GM19238 (cell line): ENCODE measurements at regions not wholly inside any gene's neighbourhood (a gene's known extent, or its start where the extent isn't known, plus 50 kb on each side); places are given as distances from the start of the nearest gene placed in this dataset.

Experiments used
- DNase-seq: peaks from one replicate; pipeline ENCODE4 v3.0.0; 2011; ENCODE audit warnings: low spot score; ENCODE audit not compliant: insufficient read length

- no peak for DNase-seq
Measured at GRCh38 chr4:163582703-163583102, 88.2 kb downstream of the TMA16 start.

- no peak for DNase-seq
Measured at GRCh38 chr4:163587867-163588266, 93.4 kb downstream of the TMA16 start.

- DNase-seq, result no peak
Measured at GRCh38 chr4:163588532-163588931, 94.0 kb downstream of the TMA16 start.

GRCh38 chr4:163590103-163590502 is 95.6 kb downstream of the TMA16 start:
- DNase-seq, result no peak

- no peak for DNase-seq
Measured at GRCh38 chr4:163590619-163591264, 96.3 kb downstream of the TMA16 start.

GRCh38 chr4:163591614-163592020 is 97.1 kb downstream of the TMA16 start:
- DNase-seq, result no peak

- no peak for DNase-seq
Measured at GRCh38 chr4:163592212-163592611, 97.7 kb downstream of the TMA16 start.

GRCh38 chr4:163595580-163595979 is 101.1 kb downstream of the TMA16 start:
- no peak for DNase-seq

- no peak for DNase-seq
Measured at GRCh38 chr4:163598028-163598427, 103.5 kb downstream of the TMA16 start.

- DNase-seq, result no peak
Measured at GRCh38 chr4:163598489-163598888, 104.0 kb downstream of the TMA16 start.

- no peak for DNase-seq
Measured at GRCh38 chr4:163600727-163601126, 106.2 kb downstream of the TMA16 start.

- no peak for DNase-seq
Measured at GRCh38 chr4:163603257-163603656, 108.8 kb downstream of the TMA16 start.

- no peak for DNase-seq
Measured at GRCh38 chr4:163606896-163607691, 112.6 kb downstream of the TMA16 start.

GRCh38 chr4:163609019-163609418 is 114.5 kb downstream of the TMA16 start:
- no peak for DNase-seq

- DNase-seq, result no peak
Measured at GRCh38 chr4:163610648-163611047, 116.2 kb downstream of the TMA16 start.

GRCh38 chr4:163611182-163611581 is 116.7 kb downstream of the TMA16 start:
- no peak for DNase-seq

- no peak for DNase-seq
Measured at GRCh38 chr4:163611784-163612445, 117.4 kb downstream of the TMA16 start.

GRCh38 chr4:163612762-163613161 is 118.3 kb downstream of the TMA16 start:
- no peak for DNase-seq

- no peak for DNase-seq
Measured at GRCh38 chr4:163613383-163613782, 118.9 kb downstream of the TMA16 start.

- no peak for DNase-seq
Measured at GRCh38 chr4:163614866-163615265, 120.4 kb downstream of the TMA16 start.

- no peak for DNase-seq
Measured at GRCh38 chr4:163618845-163619244, 124.4 kb downstream of the TMA16 start.

- no peak for DNase-seq
Measured at GRCh38 chr4:163620738-163621137, 126.2 kb downstream of the TMA16 start.
